H1 (cell line): ENCODE measurements at regions not wholly inside any gene's neighbourhood (a gene's known extent, or its start where the extent isn't known, plus 50 kb on each side); places are given as distances from the start of the nearest gene placed in this dataset.

Experiments used
- CEBPB ChIP-seq: IDR thresholded peaks from 2 replicates; pipeline ENCODE4 v1.6.1; 2012; ENCODE audit warnings: low read depth, low read length
- CHD1 ChIP-seq: IDR thresholded peaks from 2 replicates; pipeline ENCODE4 v1.6.1; 2012; ENCODE audit warnings: low read depth, low read length, improper control_type of control experiment
- CTCF ChIP-seq, 3 experiments: IDR thresholded peaks; 1 replicate in 2 of 3; 2 replicates in 1 of 3; pipeline versions ENCODE4 v1.5.1 to v1.6.1; 2011; ENCODE audit warnings: low read length in 3 of 3, mild to moderate bottlenecking in 3 of 3, inconsistent platforms in 2 of 3, low read depth in 1 of 3, moderate library complexity in 1 of 3; ENCODE audit not compliant: insufficient read depth in 1 of 3; ENCODE audit errors: control extremely low read depth in 1 of 3
- EZH2 ChIP-seq: fragments of 200-600 bp; sonication (generic); IDR thresholded peaks from 2 replicates; pipeline ENCODE4 v1.7.1; 2012; ENCODE audit warnings: low read depth, mild to moderate bottlenecking, moderate library complexity, low read length, inconsistent platforms; ENCODE audit not compliant: severe bottlenecking
- TAF7 ChIP-seq: optimal IDR thresholded peaks from 2 replicates; pipeline ENCODE3; 2011; ENCODE audit warnings: low read depth, mild to moderate bottlenecking, inconsistent platforms, low read length, moderate library complexity, borderline replicate concordance

DNA sequence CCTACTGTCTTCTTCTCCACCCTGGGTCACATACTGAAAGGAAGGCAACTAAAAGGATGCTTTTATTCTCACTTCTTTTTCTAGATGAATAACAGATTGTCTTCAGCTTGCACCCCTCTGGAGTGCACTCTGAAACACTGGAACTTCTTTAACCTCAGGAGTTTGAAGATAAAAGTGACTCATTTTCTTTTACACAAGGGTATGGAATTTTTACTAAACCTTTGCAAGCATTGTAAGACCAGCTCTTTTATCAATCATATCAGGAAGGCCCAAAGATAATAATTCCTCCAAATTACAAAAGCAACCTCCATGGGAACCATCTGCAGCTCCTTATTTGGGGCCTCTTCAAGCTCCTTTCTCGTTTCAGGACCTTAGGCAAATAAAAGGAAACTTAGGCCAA is 193.5 kb upstream of the KIF2B start (continued):
- TF ChIP-seq CEBPB (no peak), CHD1 (no peak), CTCF (IDR thresholded peaks at IDR 0.05; ENCODE audit: control extremely low read depth in 1 of 3, insufficient read depth in 1 of 3, low read depth in 1 of 3, low read length in 3 of 3) (no peak), EZH2 (no peak), TAF7 (no peak)
